ENCODE measurements at regions not wholly inside any gene's neighbourhood (a gene's known extent, or its start where the extent isn't known, plus 50 kb on each side); places are given as distances from the start of the nearest gene placed in this dataset.
"Not testable (repeated sequence)": the region's sequence is repeated elsewhere in the genome, so short reads cannot be mapped to it uniquely, and the experiment has no call there.

DNA sequence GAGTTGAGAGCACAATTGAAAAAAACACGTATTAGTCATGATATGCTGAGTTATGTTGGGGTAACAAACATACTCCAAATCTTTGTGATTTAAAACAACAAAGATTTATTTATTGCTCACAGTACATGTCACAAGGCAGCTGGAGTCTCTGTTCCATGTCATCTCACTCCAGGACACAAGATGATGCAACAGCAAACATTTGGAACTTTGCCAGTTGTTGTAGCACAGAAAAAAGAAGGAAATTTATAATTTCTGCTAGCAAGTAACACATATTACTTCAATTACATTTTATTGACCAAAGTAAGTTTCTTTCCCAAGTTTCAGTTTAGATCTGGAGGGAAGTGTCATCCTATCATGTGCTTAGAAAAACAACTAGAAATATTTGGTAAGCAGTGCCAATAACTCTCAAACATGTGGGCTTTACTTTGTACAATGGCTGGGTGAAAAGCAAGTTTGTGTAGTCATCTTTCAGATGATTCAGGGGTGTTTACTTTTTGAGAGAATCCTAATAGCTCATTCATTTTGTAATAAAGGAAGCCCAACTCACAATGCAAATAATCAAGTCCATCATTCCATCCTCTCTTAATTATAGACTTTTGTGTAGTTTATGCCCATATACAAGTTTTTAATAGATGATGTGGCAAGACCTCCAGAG lies 452.3 kb downstream of the ZIC3 start:
- no peak for DNase-seq (ENCODE audit: low spot score)

- DNase-seq (ENCODE audit: low spot score) = no peak
Observed at GRCh38 chrX:138020941-138021340, 455.0 kb downstream of the ZIC3 start.

DNA sequence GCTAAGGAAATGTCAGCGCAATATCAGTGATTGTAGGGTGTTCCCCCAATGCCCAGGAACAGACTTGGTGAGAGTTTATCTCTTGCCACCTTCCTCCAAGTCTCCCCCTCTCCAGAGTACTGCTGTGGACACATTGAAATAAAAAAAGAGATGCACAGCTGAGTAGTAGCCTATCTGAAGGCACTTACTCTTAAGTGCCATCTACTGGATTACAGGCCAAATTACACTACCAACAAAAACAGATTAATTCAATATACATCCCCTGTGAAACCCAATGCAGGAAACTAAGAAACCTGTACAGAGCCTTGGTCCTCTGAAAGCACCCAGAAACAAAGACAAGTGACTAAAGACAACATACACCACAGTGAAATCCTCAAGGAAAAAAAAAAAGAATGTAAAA lies 460.3 kb downstream of the ZIC3 start:
- peak; percentile 9 for DNase-seq (ENCODE audit: low spot score)

DNA sequence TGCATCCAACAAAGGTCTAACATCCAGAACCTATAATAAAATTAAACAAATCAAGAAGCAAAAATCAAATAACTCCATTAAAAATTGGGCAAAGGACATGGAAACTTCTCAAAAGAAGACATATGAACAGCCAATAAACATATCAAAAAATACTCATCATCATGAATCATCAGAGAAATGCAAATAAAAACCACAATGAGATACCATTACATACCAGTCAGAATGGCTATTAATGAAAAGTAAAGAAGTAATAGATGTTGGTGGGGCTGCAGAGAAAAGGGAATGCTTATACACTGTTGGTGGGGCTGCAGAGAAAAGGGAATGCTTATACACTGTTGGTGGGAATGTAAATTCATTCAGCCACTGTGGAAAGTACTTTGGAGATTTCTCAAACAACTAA lies 465.8 kb downstream of the ZIC3 start:
- no peak for DNase-seq (ENCODE audit: low spot score)

- DNase-seq (ENCODE audit: low spot score) = no peak
Observed at GRCh38 chrX:138034136-138034535, 468.2 kb downstream of the ZIC3 start.

DNA sequence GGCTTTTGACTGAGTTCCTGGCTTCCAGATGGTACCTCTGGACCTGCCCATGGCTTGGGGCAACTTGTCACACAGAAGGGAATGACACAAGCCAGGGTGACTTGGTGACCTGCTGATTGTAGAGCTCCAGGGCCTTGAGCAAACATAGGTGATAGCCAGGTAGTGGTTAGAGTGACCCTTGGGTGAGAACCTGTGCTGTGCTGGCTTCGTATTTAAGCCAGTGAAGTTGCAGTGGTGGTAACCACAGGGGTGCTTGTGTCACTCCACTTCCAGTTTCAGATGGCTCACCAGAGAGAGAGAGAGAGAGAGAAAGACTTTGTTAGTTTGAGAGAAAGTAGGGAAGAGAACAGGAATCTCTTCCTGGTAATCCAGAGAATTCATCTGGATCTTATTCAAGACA lies 471.6 kb downstream of the ZIC3 start:
- DNase-seq (ENCODE audit: low spot score) = no peak

- DNase-seq (ENCODE audit: low spot score) = no peak
Observed at GRCh38 chrX:138057883-138058282, 492.0 kb downstream of the ZIC3 start.

GRCh38 chrX:138058931-138059330 lies 493.0 kb downstream of the ZIC3 start:
- no peak for DNase-seq (ENCODE audit: low spot score)

DNA sequence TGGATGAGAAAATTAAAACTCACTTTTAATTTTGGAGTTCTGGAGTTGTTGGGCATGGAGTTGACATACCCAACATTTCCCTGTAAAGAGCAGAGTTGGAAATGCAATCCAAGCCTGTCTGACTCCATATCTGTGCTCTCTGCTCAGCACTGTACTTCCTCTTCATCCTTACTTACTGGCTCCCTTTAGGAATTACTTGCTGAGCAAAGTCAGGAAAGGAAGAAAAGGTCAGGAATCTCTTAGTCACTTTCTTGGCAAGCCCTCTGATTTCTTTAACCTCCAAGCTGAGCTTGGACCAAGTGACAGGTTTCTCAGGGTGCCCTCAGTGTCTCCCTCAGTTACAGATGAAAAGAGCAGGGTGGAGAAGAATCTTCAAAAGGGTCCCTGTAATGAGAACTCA lies 501.5 kb downstream of the ZIC3 start:
- DNase-seq (ENCODE audit: low spot score) = no peak

DNA sequence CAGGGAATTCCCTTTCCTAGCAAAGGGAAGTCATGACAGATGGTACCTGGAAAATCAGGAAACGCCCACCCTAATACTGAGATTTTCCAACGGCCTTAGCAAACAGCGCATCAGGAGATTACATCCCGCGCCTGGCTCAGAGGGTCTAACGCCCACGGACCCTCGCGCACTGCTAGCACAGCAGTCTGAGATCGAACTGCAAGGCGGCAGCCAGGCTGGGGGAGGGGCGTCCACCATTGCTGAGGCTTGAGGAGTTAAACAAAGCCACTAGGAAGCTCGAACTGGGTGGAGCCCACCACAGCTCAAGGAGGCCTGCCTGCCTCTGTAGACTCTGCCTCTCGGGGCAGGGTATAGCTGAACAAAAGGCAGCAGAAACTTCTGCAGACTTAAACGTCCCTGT lies 507.7 kb downstream of the ZIC3 start:
- no peak for DNase-seq (ENCODE audit: low spot score)

DNA sequence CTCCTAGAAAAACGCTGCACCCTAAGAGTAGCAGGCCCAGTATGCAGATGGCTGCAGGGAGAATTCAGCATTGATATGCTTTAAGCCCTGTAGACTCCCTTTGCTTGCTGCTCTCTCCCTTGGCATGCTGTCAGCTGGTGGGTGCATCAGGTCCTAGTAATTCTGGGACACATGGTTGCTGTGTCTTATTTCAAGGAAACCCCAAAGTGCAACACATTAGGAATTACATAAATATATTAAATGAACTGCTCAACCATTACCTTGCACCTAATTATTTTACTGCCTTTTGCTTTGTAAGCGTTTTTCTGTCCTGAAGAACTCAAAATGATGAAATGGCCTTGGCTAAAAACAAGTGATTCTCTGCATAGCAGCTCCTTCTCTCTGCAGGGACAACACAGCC lies 516.3 kb downstream of the ZIC3 start:
- no peak for DNase-seq (ENCODE audit: low spot score)

DNA sequence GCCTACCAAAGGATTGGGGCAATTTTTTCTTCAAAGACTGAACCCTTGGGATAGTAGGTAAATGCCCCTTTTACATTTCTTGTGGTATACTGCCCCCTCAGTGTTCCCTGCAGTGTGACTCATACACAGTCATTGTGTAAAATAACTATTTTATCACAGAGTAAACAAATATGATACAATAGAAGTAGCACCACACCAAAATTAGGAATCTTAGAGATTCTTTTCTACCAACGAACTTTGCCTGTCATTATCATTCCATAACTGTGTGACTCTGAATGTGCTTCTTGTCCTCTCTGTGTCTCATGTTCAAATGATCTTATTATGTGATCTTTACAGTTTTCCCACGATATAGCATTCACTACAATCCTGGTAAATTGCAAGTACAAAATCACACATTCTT lies 517.0 kb downstream of the ZIC3 start:
- DNase-seq (ENCODE audit: low spot score) = no peak

DNA sequence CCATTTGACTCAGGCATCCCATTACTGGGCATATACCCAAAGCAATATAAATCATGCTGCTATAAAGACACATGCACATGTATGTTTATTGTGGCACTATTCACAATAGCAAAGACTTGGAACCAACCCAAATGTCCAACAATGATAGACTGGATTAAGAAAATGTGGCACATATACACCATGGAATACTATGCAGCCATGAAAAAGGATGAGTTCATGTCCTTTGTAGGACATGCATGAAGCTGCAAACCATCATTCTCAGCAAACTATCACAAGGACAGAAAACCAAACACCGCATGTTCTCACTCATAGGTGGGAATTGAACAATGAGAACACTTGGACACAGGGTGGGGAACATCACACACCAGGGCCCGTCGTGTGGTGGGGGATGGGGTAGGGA lies 545.0 kb downstream of the ZIC3 start:
- not testable (repeated sequence) for DNase-seq (ENCODE audit: low spot score)

DNA sequence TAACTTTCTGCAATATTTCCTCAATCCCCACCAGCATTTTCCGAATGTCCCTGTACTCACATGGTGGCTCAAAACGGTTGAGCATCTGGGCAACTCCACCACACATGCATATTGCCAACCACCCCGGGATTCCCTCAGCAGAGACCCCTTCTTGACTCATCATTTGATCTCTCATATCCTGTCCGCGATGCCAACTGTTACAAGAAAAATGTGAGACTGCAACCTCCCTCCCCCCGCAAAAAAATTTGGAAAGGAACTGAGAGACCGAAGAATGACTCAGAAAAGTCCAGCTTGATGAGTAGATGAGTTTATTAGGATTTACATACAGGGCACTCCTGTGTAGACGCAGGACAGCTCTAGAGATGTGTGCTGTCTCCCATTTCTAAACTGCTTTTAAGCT lies 561.4 kb downstream of the ZIC3 start:
- DNase-seq (ENCODE audit: low spot score) = no peak

- peak; percentile 51 for DNase-seq (ENCODE audit: low spot score)
Observed at GRCh38 chrX:138128027-138128671, 562.2 kb downstream of the ZIC3 start.

- no peak for DNase-seq (ENCODE audit: low spot score)
Observed at GRCh38 chrX:138150709-138151108, 560.8 kb downstream of the FGF13 start.

DNA sequence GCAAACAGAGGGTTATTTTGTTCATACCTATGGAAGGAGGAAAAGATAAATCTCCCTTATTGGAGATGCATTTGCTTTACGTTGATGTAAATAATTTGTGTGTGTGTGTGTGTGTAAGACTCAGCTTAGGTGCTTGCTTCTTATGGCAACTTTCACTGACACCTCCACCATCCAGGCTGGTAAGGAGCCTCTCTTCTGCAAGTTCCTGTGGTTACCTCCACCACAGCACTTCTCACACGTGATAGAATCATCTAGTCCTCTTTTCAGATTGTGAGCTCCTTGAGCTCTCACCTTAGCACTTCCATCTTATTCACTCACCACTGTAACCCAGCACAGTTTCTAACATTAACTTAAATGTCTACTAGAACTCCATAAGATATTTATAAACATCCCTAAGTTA lies 553.7 kb downstream of the FGF13 start:
- no peak for DNase-seq (ENCODE audit: low spot score)

GRCh38 chrX:138191998-138192397 lies 519.5 kb downstream of the FGF13 start:
- DNase-seq (ENCODE audit: low spot score) = peak; percentile 24

DNA sequence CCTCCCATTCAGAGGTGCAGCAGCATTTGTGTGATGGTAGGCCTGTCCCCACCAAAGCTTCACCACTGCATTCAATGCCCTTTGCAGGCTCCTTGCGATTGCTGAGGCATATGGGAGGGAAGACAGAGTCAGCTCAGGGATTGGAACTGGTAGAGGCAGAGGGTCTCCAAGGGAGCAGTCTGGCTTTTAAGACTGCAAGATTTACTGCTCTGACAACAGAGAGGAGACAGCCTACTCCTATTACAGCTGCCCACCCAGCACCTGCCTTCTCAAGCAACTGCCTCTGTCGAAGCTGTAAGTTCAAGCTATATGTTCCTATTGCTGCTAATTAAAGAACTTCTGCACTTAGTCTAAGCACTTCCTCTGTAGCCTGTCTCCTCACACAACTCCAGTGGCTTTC lies 481.8 kb downstream of the FGF13 start:
- DNase-seq (ENCODE audit: low spot score) = no peak

DNA sequence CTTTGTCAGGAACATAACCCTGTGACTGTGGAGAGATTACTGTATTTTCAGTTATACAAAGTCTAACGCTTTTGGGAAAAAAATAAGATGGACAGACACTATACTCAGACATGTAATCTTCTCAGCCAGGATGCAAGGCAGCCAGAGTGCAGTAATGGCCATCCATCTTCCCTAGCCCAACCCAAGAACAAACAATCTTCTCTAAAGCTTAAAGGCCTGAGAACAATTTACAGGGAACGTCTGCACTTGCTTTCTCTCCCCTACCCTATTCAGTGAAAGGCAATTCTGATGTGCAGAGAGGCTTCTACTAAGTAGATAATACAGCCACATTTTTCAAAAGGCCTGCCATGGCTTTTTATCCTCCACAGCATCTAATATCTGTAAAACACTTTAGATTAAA lies 471.3 kb downstream of the FGF13 start:
- no peak for DNase-seq (ENCODE audit: low spot score)

DNA sequence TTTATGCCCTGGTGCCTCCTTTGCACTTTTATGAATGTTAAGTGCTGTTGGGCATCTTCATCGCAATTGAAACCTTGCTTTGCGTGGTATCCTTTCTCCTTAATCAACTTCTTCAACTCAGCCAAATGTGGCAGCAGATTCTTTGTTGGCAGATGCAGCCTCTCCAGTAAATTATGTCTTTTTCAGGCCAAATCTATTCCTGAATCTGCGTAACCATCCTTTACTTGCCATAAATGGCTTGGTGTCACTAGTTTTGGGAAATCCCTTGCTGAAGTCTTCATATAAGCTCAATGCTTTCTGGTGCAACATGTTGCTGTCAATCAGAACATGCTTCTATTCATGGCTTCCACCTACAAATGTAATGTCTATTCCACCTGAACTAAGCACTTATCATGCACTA lies 457.5 kb downstream of the FGF13 start:
- DNase-seq (ENCODE audit: low spot score) = no peak

- no peak for DNase-seq (ENCODE audit: low spot score)
Observed at GRCh38 chrX:138255373-138255772, 456.1 kb downstream of the FGF13 start.

DNA sequence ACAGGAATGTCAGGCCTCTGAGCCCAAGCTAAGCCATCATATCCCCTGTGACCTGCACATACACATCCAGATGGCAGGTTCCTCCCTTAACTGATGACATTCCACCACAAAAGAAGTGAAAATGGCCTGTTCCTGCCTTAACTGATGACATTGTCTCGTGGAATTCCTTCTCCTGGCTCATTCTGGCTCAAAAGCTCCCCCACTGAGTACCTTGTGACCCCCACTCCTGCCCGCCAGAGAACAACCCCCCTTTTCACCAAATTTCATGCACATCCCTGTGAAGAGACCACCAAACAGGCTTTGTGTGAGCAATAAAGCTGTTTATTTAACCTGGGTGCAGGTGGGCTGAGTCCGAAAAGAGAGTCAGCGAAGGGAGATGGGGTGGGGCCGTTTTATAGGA lies 447.4 kb downstream of the FGF13 start:
- not testable (repeated sequence) for DNase-seq (ENCODE audit: low spot score)

GRCh38 chrX:138270931-138271330 lies 440.6 kb downstream of the FGF13 start:
- no peak for DNase-seq (ENCODE audit: low spot score)
